ENCODE measurements at regions not wholly inside any gene's neighbourhood (a gene's known extent, or its start where the extent isn't known, plus 50 kb on each side); places are given as distances from the start of the nearest gene placed in this dataset.

GRCh38 chr2:235115521-235115920, 163.7 kb downstream of the SH3BP4 start:
- no peak for TF ChIP-seq CTCF (IDR thresholded peaks at IDR 0.05; ENCODE audit: insufficient read depth, low read depth, low read length)
- DNase-seq (ENCODE audit: low read depth), result no peak
- H3K4me3 ChIP-seq (ENCODE audit: low read depth, low read length), result no peak overlapping the region

GRCh38 chr2:235116885-235117492, 165.2 kb downstream of the SH3BP4 start:
- no peak overlapping the region for H3K4me3 ChIP-seq (ENCODE audit: low read depth, low read length)
- TF ChIP-seq CTCF (IDR thresholded peaks at IDR 0.05; ENCODE audit: insufficient read depth, low read depth, low read length), result peak; percentile 60
- peak; percentile 65 for DNase-seq (ENCODE audit: low read depth)

- H3K4me3 ChIP-seq (ENCODE audit: low read depth, low read length), result no peak overlapping the region
- TF ChIP-seq CTCF (IDR thresholded peaks at IDR 0.05; ENCODE audit: insufficient read depth, low read depth, low read length), result no peak
- peak; percentile 19 for DNase-seq (ENCODE audit: low read depth)
Measured at GRCh38 chr2:235126768-235127167, 175.0 kb downstream of the SH3BP4 start.

GRCh38 chr2:235127931-235128330, 176.1 kb downstream of the SH3BP4 start:
- TF ChIP-seq CTCF (IDR thresholded peaks at IDR 0.05; ENCODE audit: insufficient read depth, low read depth, low read length), result no peak
- DNase-seq (ENCODE audit: low read depth), result no peak
- H3K4me3 ChIP-seq (ENCODE audit: low read depth, low read length), result no peak overlapping the region

- no peak for TF ChIP-seq CTCF (IDR thresholded peaks at IDR 0.05; ENCODE audit: insufficient read depth, low read depth, low read length)
- peak; percentile 12 for DNase-seq (ENCODE audit: low read depth)
- H3K4me3 ChIP-seq (ENCODE audit: low read depth, low read length), result no peak overlapping the region
Measured at GRCh38 chr2:235129850-235130249, 178.0 kb downstream of the SH3BP4 start.

GRCh38 chr2:235131334-235132305, 179.8 kb downstream of the SH3BP4 start:
- no peak for TF ChIP-seq CTCF (IDR thresholded peaks at IDR 0.05; ENCODE audit: insufficient read depth, low read depth, low read length)
- no peak overlapping the region for H3K4me3 ChIP-seq (ENCODE audit: low read depth, low read length)
- no peak for DNase-seq (ENCODE audit: low read depth)
